HG03521 (cell line): ENCODE measurements at regions not wholly inside any gene's neighbourhood (a gene's known extent, or its start where the extent isn't known, plus 50 kb on each side); places are given as distances from the start of the nearest gene placed in this dataset.
A peak's percentile ranks its signal among the peaks of the same experiment; 100 is the strongest.
"Not testable (repeated sequence)": the region's sequence is repeated elsewhere in the genome, so short reads cannot be mapped to it uniquely, and the experiment has no call there.

Experiments
- ATAC-seq: cut with Tn5 transposase; IDR thresholded peaks from one replicate; pipeline ENCODE4 v1.9.1; 2021; ENCODE audit warnings: mild to moderate bottlenecking, moderate library complexity; ENCODE audit not compliant: unreplicated experiment

DNA sequence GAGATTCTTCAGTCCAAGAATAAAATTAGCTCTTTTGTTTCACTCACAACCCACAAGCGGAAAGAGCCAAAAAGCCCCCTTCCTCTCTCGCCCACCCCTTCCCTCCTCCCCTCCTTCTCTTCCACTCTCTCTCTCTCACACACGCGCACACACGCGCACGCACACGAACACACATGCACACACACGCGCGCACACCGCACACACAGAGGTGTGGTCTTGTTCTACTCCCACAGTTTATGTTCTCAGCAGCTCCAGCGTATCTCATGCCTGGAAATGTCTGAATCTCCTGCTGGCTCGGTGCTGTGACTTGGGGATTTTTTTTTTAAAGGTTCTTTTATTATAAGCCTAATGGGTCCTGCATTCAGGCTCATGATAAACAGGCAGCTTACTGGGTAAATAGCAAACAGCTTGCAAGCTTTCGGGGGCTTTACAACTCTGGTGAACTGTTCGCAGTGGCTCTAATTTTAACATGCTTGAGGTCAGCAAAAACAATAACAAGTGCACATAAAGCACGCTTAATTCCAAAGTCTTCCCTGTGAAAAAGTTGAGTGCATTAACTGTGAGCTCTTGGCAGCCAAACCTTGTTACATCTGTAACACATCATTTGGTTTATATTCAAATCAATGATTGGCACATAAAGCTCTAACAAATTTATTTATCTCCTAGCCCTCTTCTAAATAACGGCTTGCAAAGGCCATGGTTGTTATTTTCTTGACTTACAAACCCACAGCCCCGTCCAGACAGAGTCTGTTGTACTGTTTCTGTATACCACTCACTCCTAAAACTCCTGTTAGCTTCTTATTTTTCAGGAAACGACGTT, 424.1 kb upstream of the MGMT start:
- ATAC-seq, result no peak

DNA sequence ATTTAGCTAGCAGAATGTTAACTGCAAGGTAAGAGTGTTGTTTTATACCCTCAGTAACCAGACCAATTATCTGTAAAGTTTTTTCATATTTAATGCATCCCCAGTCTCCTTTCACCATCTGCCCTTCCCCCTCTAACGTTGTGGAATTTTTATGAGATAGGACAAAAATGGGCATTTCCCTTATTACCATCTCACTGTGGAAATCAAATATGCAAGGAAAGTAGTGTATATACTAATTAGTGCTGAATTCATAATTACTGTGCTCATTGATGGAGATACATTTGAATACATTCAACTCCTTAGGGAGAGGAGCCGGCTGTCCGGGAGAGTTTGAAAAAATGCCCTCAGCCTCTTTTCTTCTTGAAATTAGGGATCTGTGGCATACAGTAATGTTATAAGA, 423.4 kb upstream of the MGMT start:
- ATAC-seq, result no peak

- ATAC-seq, result no peak
Measured at GRCh38 chr10:129045599-129045998, 421.4 kb upstream of the MGMT start.

DNA sequence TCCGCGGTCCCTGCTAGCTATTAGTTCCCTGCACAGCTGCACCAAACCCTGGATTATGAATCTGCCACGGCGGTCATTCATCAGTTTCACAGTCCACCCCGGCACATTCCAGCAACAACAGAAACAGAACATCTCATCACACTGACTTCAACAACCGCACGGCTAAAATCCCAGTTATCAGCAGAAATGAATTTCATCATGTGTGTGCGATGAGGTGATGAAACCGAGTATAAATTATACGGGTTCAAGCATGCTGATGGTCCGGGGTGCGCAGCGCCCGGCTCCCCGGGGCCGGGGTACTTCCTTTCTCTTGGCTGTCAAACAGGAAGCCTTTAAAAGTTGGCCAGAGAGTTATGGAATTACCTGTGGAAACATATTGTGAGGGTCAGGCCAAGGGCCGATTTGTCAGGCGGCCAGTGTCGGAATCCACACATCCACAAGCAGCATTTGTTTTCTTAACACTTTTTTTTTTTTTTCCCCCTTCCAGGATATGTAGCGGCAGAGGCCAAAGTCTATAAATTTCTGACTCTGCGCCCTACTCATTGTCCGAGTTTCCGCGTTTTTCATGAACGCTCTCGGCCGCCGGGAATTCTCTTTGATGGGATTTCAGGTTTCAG, 420.9 kb upstream of the MGMT start:
- ATAC-seq, result no peak

DNA sequence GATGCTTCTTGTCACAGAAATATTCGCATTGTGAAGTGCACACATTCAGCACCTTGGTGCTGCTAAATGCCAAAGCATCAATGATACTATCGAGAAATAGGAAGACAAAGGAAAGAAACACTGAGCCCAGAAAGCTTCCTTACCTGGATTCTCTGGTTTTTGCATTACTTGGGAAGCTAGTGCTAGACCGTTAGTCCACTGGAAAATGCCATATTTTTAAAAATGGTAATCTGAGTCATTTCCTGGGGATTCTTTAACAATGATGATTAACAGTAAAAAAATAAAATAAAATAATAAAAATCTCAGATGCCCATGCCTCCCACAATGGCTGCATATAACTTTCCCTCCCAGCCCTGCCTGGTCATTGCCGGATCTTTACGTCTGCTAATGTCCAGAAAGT, 420.1 kb upstream of the MGMT start:
- no peak for ATAC-seq

- no peak for ATAC-seq
Measured at GRCh38 chr10:129047600-129047999, 419.4 kb upstream of the MGMT start.

DNA sequence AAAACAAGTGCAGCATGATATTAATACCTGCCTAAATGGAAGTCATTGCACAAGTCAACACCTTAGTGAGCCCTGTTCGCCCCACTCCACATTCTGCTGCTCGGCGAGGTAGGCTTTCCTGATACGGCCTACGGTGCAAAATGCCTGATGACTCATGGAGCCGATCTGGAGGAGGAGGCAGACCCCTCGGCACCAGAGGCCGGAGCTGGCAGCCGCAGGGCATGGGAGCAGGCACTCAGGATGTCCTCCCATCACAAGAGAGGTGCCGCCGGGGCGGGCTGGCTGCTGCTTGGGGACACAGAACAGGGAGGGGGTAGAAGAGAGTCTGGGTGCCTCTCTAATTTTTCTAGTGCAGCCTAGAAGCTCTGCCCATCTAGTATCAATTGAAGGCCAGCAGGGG, 418.5 kb upstream of the MGMT start:
- ATAC-seq, result no peak

DNA sequence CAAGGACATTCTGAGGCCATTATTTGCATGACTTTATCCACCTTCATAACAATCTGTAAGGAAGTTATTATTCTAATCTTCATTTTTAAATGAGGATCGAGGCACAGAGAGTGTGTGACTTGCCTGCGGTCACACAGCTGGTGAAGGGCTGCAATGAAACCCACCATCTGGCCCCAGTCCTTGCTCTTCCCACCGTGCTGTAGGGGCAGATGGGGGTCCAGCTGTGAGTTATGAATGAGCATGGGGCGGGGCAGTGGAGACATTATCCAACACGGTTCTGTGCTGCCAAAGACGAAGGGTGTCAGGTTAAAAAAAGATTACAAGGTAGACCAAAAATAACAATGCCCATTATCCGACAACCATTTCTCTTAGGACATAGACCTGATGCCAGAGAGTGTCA, 417.5 kb upstream of the MGMT start:
- ATAC-seq, result no peak

DNA sequence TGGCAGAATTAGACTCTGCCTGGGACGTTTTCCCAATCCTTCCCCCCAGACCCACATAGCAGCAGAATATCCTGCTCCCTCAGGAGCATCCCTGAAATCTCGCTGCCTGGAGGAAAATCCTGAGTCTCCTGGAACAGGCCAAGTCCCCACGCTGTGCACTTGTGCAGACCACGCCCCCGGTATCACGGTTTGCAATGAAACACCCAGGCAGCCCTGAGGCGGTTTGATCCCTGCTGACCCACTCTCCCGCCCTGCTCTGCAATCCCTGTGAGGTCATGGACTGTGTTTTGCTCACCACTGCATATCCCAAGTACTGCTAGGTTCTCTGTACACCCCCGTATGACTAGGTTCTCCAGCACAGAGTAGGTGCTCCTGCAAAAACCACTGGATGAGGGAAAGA, 411.8 kb upstream of the MGMT start:
- ATAC-seq, result no peak

DNA sequence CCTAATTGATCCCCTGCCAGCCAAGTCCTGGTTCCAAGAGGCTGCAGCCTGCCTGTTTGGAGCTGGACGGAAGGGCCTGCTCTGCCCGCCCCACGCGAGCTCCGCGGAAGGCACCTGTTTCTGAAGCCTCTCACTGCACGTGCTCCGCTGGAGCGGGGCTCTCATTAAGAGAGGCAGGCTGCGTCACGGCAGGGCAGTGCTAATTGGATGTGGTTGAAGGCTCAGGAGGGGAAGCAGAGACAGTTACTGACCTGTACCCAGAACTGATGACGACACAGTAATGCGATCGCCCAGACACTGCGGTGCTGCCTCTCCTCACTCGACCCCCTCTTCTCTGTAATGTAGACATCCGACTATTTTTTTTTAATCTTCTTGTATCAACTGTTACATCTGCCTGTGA, 411.1 kb upstream of the MGMT start:
- ATAC-seq, result no peak

GRCh38 chr10:129056734-129057689, 410.0 kb upstream of the MGMT start:
- no peak for ATAC-seq

GRCh38 chr10:129057856-129058663, 409.0 kb upstream of the MGMT start:
- ATAC-seq, result peak; percentile 94

- ATAC-seq, result no peak
Measured at GRCh38 chr10:129058664-129059155, 408.3 kb upstream of the MGMT start.

DNA sequence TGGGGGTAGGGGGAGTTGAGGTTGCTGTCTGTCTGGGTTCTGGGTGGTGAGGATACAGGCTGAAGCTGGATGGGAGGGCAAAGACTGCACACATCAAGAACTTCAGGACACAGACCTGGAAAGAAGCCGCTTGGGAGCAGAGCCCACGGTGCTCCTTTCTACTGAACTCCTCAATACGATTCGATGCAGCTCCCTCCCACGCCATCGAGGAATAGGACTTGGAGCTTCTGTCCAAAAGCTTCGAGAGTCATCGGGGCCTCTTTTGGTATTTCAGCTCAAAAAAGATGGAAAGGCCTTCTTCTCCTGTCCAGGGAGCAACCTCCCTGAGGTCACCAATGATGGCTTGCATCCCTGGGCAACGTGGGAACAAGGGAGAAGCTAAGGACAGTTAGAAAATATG, 407.1 kb upstream of the MGMT start:
- ATAC-seq, result no peak

DNA sequence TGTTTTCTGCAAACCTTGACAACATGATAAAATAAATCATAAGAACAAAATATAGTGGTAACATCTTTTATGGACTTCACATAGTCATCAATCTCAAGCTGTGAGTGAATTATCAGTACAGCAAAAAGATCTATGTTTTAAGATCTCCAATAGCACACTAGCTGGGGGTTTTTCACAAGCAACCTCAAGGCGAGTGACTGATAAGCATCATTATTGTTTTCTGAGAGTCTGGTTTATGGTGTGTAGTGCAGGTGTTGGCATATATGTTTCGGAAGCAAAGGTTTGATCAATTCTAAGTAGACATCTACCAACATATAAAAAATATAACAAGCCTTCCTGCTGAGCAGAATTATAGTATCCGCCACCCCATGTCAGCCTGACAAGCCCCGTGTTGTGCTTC, 403.8 kb upstream of the MGMT start:
- ATAC-seq, result no peak

DNA sequence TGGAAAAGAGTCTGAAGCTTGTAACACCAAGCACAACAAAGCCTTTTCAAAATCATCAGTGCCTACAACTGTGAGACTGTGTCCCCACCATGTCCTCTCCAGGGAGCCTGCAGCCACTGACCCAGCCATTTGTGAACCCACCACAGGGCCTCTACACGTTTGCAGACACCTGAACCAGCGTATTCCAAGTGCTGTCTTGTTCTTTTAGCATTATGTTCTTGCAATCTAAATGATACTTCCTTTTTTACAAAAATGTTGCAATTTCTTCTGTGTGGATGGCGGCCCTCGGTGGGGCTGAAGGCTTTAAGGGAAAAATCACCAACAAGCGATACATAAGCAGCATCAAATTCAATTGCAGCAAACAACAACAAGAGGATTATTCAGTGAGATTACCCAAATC, 403.2 kb upstream of the MGMT start:
- ATAC-seq, result no peak

DNA sequence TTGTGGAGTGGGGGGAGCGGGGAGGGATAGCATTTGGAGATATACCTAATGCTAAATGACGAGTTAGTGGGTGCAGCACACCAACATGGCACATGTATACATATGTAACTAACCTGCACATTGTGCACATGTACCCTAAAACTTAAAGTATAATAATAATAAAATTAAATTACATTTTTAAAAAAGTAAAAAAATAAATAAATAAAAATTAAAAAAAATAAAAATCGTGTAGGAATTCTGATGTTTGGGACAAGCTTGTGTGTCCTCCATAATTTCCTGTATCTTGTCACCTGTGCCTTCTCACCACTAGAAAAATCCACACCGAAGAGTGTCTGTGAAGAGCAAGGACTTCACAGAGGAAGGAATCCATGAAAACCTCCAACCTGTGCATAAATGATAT, 400.5 kb upstream of the MGMT start:
- not testable (repeated sequence) for ATAC-seq

DNA sequence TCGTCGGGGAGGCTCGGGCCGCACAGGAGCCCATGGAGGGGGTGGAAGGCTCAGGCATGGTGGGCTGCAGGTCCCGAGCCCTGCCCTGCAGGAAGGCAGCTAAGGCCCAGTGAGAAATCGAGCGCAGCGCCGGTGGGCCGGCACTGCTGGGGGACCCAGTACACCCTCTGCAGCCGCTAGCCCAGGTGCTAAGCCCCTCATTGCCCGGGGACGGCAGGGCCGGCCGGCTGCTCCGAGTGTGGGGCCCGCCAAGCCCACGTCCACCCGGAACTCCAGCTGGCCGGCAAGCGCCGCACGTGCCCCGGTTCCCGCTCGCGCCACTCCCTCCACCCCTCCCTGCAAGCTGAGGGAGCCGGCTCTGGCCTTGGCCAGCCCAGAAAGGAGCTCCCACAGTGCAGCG, 395.6 kb upstream of the MGMT start:
- ATAC-seq, result not testable (repeated sequence)

GRCh38 chr10:129074939-129075338, 392.1 kb upstream of the MGMT start:
- no peak for ATAC-seq

- no peak for ATAC-seq
Measured at GRCh38 chr10:129075508-129075907, 391.5 kb upstream of the MGMT start.

DNA sequence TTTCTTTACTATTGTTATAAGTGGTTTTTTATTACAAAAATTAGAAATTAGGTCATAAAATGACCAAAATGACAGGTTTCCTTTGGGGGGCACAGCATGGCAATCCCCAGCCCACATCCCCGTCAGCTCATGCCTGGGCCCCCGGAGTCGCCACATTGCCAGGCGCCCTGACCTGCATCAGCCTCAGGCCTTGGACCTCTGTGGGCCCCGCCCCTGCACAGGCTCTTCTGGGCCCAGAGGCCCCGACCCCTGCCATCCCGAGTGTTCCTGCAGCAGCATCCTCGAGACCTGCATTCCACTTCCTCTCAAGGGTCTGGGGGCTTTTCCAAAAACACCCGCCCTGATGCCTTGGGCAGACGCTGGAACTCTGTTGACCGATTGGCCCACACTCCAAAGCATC, 391.1 kb upstream of the MGMT start:
- ATAC-seq, result no peak
